HG03066 (cell line): ENCODE measurements at regions not wholly inside any gene's neighbourhood (a gene's known extent, or its start where the extent isn't known, plus 50 kb on each side); places are given as distances from the start of the nearest gene placed in this dataset.

Source experiments
- ATAC-seq: cut with Tn5 transposase; IDR thresholded peaks from one replicate; pipeline ENCODE4 v1.9.1; 2021; ENCODE audit warnings: low read depth; ENCODE audit not compliant: unreplicated experiment

DNA sequence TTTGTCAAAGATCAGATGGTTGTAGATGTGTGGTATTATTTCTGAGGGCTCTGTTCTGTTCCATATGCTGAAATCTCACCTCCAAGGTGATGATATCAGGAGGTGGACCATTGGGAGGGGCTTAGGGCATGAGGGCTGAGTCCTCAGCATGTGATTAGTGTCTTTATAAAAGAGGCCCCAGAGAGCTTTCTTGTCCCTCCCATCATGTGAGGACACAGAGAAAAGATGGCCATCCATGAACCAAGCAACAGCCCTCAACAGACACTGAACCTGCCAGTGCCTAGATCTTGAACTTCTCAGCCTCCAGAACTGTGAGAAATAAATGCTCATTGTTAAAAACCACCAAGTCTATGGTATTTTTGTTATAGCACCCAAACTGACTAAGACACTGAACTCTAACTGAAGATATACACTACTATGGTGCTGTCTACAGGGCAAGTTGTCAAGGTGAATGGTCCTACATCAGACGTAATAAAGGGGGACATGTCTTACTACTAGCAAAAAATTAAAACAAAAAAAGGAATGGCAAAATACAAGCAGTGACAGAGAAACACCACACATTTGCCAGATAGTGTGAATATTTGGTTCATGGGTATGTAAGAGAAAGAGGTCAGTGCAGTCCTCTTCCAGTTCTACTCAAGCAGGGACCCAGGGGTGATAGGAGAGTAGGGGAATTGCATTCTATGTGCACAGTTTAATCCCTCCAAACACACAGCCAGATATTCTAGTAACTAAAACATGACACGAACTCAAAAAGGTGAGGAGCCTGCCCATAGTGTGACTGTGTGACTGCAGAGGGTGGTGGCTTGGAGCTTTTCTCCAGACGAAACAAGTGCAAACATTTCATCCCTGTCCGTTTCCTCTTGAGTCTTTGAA lies 164.4 kb upstream of the MYCN start:
- no peak for ATAC-seq

- no peak for ATAC-seq
Observed at GRCh38 chr2:15776629-15776919, 163.8 kb upstream of the MYCN start.

- no peak for ATAC-seq
Observed at GRCh38 chr2:15776992-15777702, 163.2 kb upstream of the MYCN start.

DNA sequence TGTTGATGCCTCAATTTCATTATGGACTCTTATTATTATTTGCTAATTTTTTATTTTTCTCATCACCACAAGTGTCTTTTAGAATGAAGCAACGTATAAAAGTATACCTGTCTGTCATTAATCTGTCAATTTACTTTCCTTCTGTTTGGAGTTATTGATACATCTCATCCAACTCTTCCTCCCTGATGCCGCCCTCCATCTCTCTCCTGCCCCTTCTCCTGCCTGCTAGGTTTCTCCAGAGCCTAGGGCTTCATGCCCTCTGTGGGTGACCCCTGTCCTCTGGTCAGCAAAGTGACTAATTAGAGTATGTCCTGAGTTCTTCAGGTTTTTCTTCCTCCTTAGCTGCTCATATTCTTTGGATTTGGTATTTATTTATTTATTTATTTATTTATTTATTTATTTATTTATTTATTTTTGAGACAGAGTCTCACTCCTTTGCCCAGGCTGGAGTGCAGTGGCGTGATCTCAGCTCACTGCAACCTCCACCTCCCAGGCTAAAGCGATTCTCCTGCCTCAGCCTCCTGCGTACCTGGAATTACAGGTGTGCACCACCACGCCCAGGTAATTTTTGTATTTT lies 162.5 kb upstream of the MYCN start:
- no peak for ATAC-seq

DNA sequence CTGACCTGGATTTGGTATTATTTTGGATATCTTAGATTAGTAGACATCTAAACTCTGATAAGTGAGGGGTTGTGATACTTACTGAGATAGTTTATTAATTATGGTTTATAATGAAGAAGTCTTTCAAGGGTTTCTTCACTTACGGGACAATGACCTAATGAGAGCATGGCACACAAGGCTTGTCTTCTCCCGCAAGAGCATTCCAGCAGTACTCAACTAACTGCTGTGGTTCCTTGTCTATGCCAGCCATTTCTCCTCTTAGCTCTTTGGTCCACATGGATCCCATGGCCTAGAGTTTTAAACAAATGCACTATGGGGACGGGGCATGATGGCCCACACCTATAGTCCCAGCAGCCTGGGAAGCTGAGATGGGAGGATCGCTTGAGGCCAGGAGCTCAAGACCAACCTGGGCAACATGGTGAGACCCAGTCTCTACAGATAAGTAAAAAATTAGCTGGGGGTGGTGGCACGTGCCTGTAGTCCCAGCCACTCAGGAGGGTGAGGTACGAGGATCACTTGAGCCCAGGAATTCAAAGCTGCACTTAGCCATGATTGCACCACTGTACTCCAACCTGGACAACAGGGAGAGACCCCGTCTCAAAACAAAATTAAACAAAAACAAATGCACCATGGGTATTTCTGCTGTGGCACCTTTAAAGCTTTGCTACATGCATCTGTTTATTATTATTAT lies 161.7 kb upstream of the MYCN start:
- ATAC-seq, result no peak

DNA sequence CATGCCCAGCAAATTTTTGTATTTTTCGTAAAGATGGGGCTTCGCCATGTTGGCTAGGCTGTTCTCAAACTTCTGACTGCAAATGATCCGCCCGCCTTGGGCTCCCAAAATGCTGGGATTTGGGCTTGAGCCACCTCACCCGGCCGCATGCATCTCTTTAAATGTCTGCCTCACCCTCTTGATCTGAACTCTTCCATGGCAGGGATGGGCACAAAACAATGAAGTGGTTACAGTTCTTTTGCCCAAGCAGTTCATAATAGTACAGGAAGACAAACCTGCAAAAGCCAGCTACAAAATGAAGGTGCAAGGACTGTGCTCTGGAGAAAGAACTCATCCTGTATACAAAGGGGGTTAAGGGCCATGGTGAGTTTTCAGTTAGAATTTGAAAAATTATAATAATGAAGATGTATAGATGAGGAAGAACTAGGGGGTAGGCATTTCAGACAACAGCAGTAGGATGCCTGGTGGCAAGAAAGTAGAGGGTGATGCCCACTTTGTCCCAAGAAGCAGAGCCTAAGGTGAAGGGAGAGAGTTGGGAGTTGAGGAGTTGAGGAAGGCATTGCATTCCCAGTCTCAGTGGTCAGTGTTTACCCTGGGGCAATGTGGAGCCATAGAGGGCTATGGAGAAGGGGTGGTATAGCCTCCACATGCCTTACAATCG lies 160.8 kb upstream of the MYCN start:
- no peak for ATAC-seq

DNA sequence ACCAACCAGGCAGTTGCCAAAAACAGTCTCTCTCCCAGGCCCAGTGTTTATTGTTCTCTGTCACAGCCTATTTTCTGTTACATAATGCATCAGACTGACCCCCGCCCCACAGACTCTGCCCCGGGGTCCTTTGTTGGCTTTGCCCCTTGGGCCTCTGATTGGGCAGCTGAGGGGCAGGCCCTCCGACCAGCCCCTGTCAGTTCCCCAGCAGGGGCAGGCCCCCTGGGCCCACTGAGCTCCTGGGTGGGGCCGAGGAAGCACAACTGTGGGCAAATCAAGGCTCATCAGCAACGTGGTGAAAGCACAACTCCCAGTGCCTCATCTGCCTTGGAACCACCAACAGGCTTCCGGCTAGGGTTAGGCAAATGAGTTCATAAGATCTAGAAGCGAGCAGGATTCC lies 160.1 kb upstream of the MYCN start:
- ATAC-seq, result no peak

- no peak for ATAC-seq
Observed at GRCh38 chr2:15780912-15781574, 159.3 kb upstream of the MYCN start.

- no peak for ATAC-seq
Observed at GRCh38 chr2:15782009-15782751, 158.2 kb upstream of the MYCN start.

DNA sequence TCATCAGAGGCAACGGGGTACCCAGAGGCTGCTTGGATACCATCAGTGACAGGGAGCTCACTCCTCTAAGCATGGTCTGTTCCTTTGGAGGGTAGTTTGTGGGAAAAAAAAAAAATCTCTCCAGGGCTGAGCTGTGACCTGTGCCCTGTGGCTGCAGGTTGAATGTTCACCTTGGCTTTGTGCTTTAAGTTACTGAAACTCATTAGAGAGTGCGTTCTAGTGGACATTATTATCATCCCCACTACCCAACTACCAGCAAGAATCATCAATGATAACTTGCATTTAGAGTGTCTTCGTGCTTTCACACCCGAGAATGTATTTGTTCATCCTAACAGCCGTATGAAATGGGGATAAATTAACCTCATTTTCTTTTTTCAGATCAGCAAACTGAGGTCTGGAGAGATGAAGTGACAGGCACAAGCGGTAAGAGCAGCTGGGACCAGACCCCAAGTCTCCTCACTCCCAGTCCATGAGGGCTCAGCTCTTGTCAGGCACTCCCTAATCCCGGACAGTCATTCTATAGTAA lies 157.5 kb upstream of the MYCN start:
- no peak for ATAC-seq

DNA sequence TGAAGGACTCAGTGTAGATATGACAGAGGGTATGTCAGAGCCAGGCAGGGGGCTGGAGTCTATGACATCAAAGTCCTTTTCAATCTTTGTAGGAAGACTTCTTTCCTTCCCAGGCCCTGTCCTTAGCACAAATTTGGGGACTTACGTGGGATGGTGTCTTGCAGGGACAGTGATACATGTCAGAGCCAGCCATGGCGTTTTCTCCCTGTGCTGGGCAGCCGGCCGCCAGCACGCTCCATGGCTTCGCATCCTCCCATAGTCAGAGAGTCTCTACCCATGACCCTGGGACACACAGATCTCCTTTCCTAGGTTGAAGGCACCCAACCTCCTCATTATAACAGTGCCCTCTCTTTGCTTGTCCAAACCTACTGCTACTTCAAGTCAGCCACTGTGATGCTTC lies 156.9 kb upstream of the MYCN start:
- no peak for ATAC-seq

- ATAC-seq, result no peak
Observed at GRCh38 chr2:15784106-15784885, 156.1 kb upstream of the MYCN start.

GRCh38 chr2:15784886-15785801 lies 155.2 kb upstream of the MYCN start:
- ATAC-seq, result no peak

DNA sequence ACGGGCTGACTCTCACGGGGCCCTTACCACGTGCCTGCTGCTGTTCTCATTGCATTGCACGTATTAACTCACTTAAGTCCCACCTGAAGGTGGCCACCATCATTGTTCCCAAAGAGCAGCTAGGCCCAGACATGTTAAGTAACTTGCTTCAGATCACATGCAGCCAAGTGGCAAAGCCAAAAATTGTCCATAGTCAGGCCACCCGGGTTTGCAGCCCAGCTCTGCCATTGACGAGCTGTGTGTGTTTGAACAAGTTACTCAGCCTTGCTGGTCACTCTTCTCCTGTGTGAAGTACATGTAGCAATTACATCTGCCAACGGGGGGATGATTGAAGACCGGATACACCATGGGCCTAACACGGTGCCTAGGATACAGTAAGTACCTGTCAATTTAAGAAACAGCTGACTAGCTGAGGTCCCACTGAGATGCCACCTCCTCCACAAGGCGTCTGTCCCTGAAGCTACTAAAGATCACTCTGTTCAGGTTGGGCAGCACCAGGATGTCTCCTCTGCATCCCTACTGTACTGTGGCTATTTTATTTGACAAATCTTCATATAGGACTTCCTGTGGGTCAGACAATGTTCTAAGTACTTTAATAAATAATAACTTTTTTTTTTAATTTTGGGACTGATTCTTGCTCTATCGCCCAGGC lies 154.2 kb upstream of the MYCN start:
- ATAC-seq, result no peak

- ATAC-seq, result no peak
Observed at GRCh38 chr2:15786901-15787300, 153.4 kb upstream of the MYCN start.

DNA sequence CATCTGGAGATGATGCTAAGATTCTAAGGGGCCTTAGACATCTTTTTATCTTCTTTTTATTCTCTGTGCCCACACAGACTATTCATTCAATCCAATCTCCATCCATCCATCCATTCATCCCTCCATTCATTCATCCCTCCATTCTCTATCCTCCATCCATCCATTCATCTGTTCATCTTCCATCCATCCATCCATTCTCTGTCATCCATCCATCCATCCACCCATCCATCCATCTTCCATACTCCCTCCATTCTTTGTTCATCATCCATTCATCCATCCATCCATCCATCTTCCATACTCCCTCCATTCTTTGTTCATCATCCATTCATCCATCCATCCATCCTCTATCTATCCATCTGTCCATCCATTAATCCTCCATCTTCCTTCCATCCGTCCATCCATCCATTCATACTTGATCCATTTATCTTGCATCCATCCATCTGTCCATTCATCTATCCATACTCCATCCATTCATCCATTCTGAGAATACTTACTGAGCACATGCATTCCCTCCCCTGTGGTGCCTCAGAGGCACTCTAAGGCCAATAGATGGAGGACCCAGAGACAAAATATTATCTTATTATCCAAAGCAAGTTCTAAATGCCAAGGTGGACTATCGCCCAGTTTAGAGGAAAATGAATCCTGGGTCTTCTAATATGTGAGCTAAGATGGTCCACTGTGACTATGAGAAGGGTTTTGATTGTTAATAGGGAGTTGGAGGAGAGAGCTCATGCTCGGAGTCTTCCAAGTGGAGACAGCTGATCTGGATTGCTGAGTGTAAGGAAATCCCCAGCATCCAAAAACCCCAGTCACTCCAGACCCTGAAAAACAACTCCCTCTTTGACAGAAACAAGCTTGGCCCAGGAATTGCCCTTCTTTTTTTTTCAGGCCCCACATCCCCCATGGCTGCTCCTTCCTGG lies 152.6 kb upstream of the MYCN start:
- ATAC-seq, result no peak
